Mesenchymal stem cell (in vitro differentiated cells and primary cell): ENCODE measurements at regions not wholly inside any gene's neighbourhood (a gene's known extent, or its start where the extent isn't known, plus 50 kb on each side); places are given as distances from the start of the nearest gene placed in this dataset.
A peak's percentile ranks its signal among the peaks of the same experiment; 100 is the strongest.

Source experiments
- DNase-seq: peaks from one replicate; pipeline ENCODE4 v3.0.0-alpha.2; 2013
- H2AFZ ChIP-seq: one replicate; pipeline ENCODE4 v1.6.1; 2013; ENCODE audit warnings: low read depth, mild to moderate bottlenecking, control low read depth, inconsistent platforms, low read length, moderate library complexity
- H2AK5ac ChIP-seq: 2 replicates; pipeline ENCODE4 v1.6.1; 2013; ENCODE audit warnings: low read length, moderate library complexity, mild to moderate bottlenecking, inconsistent platforms; ENCODE audit not compliant: severe bottlenecking
- H2BK120ac ChIP-seq: one replicate; pipeline ENCODE4 v1.6.1; 2013; ENCODE audit warnings: low read depth, mild to moderate bottlenecking, inconsistent platforms, low read length, moderate library complexity
- H2BK12ac ChIP-seq, 2 experiments: one replicate each; pipeline ENCODE4 v1.6.1; 2013; ENCODE audit warnings: inconsistent platforms in 2 of 2, low read length in 2 of 2, mild to moderate bottlenecking in 2 of 2, moderate library complexity in 2 of 2, control low read depth in 1 of 2
- H2BK15ac ChIP-seq: one replicate; pipeline ENCODE4 v1.6.1; 2013; ENCODE audit warnings: mild to moderate bottlenecking, low read depth, inconsistent platforms; ENCODE audit not compliant: poor library complexity, severe bottlenecking
- H2BK5ac ChIP-seq: 2 replicates; pipeline ENCODE4 v1.6.1; 2013; ENCODE audit warnings: low read depth, mild to moderate bottlenecking, low read length, control low read depth, inconsistent platforms; ENCODE audit not compliant: poor library complexity, severe bottlenecking
- H3K14ac ChIP-seq, 2 experiments: one replicate each; pipeline ENCODE4 v1.6.1; 2013; ENCODE audit warnings: inconsistent platforms in 2 of 2, low read length in 2 of 2, control low read depth in 1 of 2, mild to moderate bottlenecking in 1 of 2, moderate library complexity in 1 of 2
- H3K18ac ChIP-seq, 2 experiments: one replicate each; pipeline ENCODE4 v1.6.1; 2013; ENCODE audit warnings: inconsistent platforms in 2 of 2, low read length in 2 of 2, control low read depth in 1 of 2, low read depth in 1 of 2, mild to moderate bottlenecking in 1 of 2
- H3K23ac ChIP-seq, 2 experiments: one replicate each; pipeline ENCODE4 v1.6.1; 2013; ENCODE audit warnings: inconsistent platforms in 2 of 2, low read length in 2 of 2, mild to moderate bottlenecking in 2 of 2, moderate library complexity in 2 of 2, control low read depth in 1 of 2
- H3K27ac ChIP-seq: 2 replicates; pipeline ENCODE4 v1.5.1; 2013; ENCODE audit warnings: mild to moderate bottlenecking, moderate library complexity, low read length, control low read depth, inconsistent platforms; ENCODE audit not compliant: poor library complexity, severe bottlenecking
- H3K27me3 ChIP-seq, 2 experiments: 2 replicates each; pipeline versions ENCODE4 v1.6.1 to v1.7.0; 2013; ENCODE audit warnings: low read length in 2 of 2, mild to moderate bottlenecking in 2 of 2, moderate library complexity in 2 of 2, control low read depth in 1 of 2, inconsistent platforms in 1 of 2; ENCODE audit not compliant: control insufficient read depth in 1 of 2, insufficient read depth in 1 of 2
- H3K36me3 ChIP-seq, 2 experiments: 2 replicates each; pipeline versions ENCODE4 v1.6.1 to v1.7.0; 2013; ENCODE audit warnings: low read length in 2 of 2, control low read depth in 1 of 2, inconsistent platforms in 1 of 2, low read depth in 1 of 2, mild to moderate bottlenecking in 1 of 2; ENCODE audit not compliant: insufficient read depth in 2 of 2, control insufficient read depth in 1 of 2
- H3K4ac ChIP-seq, 2 experiments: one replicate each; pipeline ENCODE4 v1.6.1; 2013; ENCODE audit warnings: inconsistent platforms in 2 of 2, low read length in 2 of 2, mild to moderate bottlenecking in 2 of 2, moderate library complexity in 2 of 2, control low read depth in 1 of 2, low read depth in 1 of 2
- H3K4me1 ChIP-seq: 2 replicates; pipeline ENCODE4 v1.6.1; 2013; ENCODE audit warnings: low read depth, low read length, control low read depth; ENCODE audit not compliant: control insufficient read depth, insufficient read depth
- H3K4me2 ChIP-seq: 2 replicates; pipeline ENCODE4 v1.6.1; 2013; ENCODE audit warnings: low read length, mild to moderate bottlenecking, inconsistent platforms; ENCODE audit not compliant: poor library complexity, severe bottlenecking
- H3K4me3 ChIP-seq, 2 experiments: 2 replicates each; pipeline versions ENCODE4 v1.5.1 to v1.7.0; 2013; ENCODE audit warnings: low read length in 2 of 2, mild to moderate bottlenecking in 2 of 2, control low read depth in 1 of 2, low read depth in 1 of 2; ENCODE audit not compliant: insufficient read depth in 1 of 2
- H3K79me1 ChIP-seq: replicated peaks from 2 replicates; pipeline ENCODE4 v1.6.1; 2013; ENCODE audit warnings: mild to moderate bottlenecking, control low read depth, low read length, inconsistent platforms; ENCODE audit not compliant: poor library complexity, severe bottlenecking
- H3K9ac ChIP-seq: 2 replicates; pipeline ENCODE4 v1.7.0; 2013; ENCODE audit warnings: mild to moderate bottlenecking, low read length, moderate library complexity
- H3K9me3 ChIP-seq: 2 replicates; pipeline ENCODE4 v1.7.0; 2013; ENCODE audit warnings: mild to moderate bottlenecking, low read length; ENCODE audit not compliant: control insufficient read depth
- H4K8ac ChIP-seq: one replicate; pipeline ENCODE4 v1.6.1; 2013; ENCODE audit warnings: inconsistent platforms, mild to moderate bottlenecking, low read length, moderate library complexity
- H4K91ac ChIP-seq: one replicate; pipeline ENCODE4 v1.6.1; 2013; ENCODE audit warnings: mild to moderate bottlenecking, low read length, inconsistent platforms
- WGBS: methylation state at CpG from one replicate; pipeline ENCODE4 v1.1.7; 2013; ENCODE audit warnings: mixed read lengths; 5-methylcytosine and 5-hydroxymethylcytosine counted together

- Histone ChIP-seq H4K8ac (no peak overlapping the region), H3K4me1 (no peaks in the 10 kb centered on the region), H3K36me3 (no peaks in the 10 kb centered on the region), H2BK5ac (no peak overlapping the region), H3K18ac (no peak overlapping the region), H2BK12ac (no peak overlapping the region), H3K27me3 (no peaks in the 10 kb centered on the region), H3K9ac (no peak overlapping the region), H3K4ac (no peak overlapping the region), H3K4me2 (no peak overlapping the region), H3K27ac (no peak overlapping the region), H2BK120ac (no peak overlapping the region), H2BK15ac (no peak overlapping the region), H2AK5ac (no peak overlapping the region), H2AFZ (no peak overlapping the region), H3K9me3 (peaks cover 3% of the 10 kb centered on the region), H4K91ac (no peak overlapping the region), H3K23ac (no peak overlapping the region), H3K79me1 (no peaks in the 10 kb centered on the region), H3K4me3 (no peak overlapping the region), H3K14ac (no peak overlapping the region)
- DNase-seq, result no peak
Measured at GRCh38 chr1:212155219-212155618, 119.7 kb downstream of the DTL start.

GRCh38 chr1:212157252-212157651 is 121.7 kb downstream of the DTL start:
- Histone ChIP-seq H3K4me3 (no peak overlapping the region), H3K14ac (no peak overlapping the region), H3K4me1 (peaks cover 6% of the 10 kb centered on the region), H3K9ac (no peak overlapping the region), H3K9me3 (peaks cover 3% of the 10 kb centered on the region), H2AFZ (no peak overlapping the region), H3K36me3 (no peaks in the 10 kb centered on the region), H3K27me3 (no peaks in the 10 kb centered on the region), H2BK120ac (no peak overlapping the region), H3K27ac (no peak overlapping the region), H3K4me2 (no peak overlapping the region), H3K23ac (no peak overlapping the region), H3K18ac (no peak overlapping the region), H3K79me1 (no peaks in the 10 kb centered on the region), H4K91ac (no peak overlapping the region), H3K4ac (no peak overlapping the region), H2BK15ac (no peak overlapping the region), H2BK5ac (no peak overlapping the region), H4K8ac (no peak overlapping the region), H2BK12ac (no peak overlapping the region), H2AK5ac (no peak overlapping the region)
- 97% methylated on average over 6 of the region's 6 CpGs for WGBS
- DNase-seq, result no peak

GRCh38 chr1:212158912-212159796 is 123.6 kb downstream of the DTL start:
- Histone ChIP-seq H2AFZ (no peak overlapping the region), H2BK15ac (no peak overlapping the region), H3K4ac (no peak overlapping the region), H2BK12ac (no peak overlapping the region), H3K27me3 (no peaks in the 10 kb centered on the region), H3K23ac (no peak overlapping the region), H2AK5ac (no peak overlapping the region), H3K79me1 (no peaks in the 10 kb centered on the region), H3K4me3 (no peak overlapping the region), H3K36me3 (no peaks in the 10 kb centered on the region), H4K8ac (no peak overlapping the region), H3K14ac (no peak overlapping the region), H2BK120ac (no peak overlapping the region), H3K4me1 (peaks cover 11% of the 10 kb centered on the region), H3K4me2 (no peak overlapping the region), H4K91ac (no peak overlapping the region), H3K9me3 (peaks cover 3% of the 10 kb centered on the region), H2BK5ac (no peak overlapping the region), H3K27ac (no peak overlapping the region), H3K18ac (no peak overlapping the region), H3K9ac (no peak overlapping the region)
- 97% methylated on average over 5 of the region's 7 CpGs for WGBS
- DNase-seq, result no peak

- Histone ChIP-seq H2BK12ac (no peak overlapping the region), H3K14ac (no peak overlapping the region), H3K4me2 (no peak overlapping the region), H2BK15ac (no peak overlapping the region), H3K4ac (no peak overlapping the region), H3K36me3 (no peaks in the 10 kb centered on the region), H3K4me3 (no peak overlapping the region), H3K27ac (no peak overlapping the region), H2AK5ac (no peak overlapping the region), H3K9me3 (no peaks in the 10 kb centered on the region), H3K27me3 (no peaks in the 10 kb centered on the region), H2AFZ (no peak overlapping the region), H3K4me1 (peaks cover 11% of the 10 kb centered on the region), H3K79me1 (no peaks in the 10 kb centered on the region), H2BK5ac (no peak overlapping the region), H3K9ac (no peak overlapping the region), H2BK120ac (no peak overlapping the region), H4K91ac (no peak overlapping the region), H3K18ac (no peak overlapping the region), H3K23ac (no peak overlapping the region), H4K8ac (no peak overlapping the region)
- DNase-seq, result peak; percentile 78
- WGBS, result 41% methylated on average over 2 of the region's 2 CpGs
Measured at GRCh38 chr1:212161231-212161781, 123.9 kb upstream of the PPP2R5A start.
